HCT116 (cell line): ENCODE measurements at regions not wholly inside any gene's neighbourhood (a gene's known extent, or its start where the extent isn't known, plus 50 kb on each side); places are given as distances from the start of the nearest gene placed in this dataset.

ENCODE experiments used
- ATAC-seq: fragments of 200-7000 bp; cut with Tn5 transposase; 2 replicates; pipeline ENCODE4 v1.9.1; 2020; ENCODE audit warnings: mild to moderate bottlenecking, moderate library complexity
- BruUV-seq: library from RNA; stranded (reverse); fragments of 400-500 nt; replicated peaks from 2 replicates; lab custom pipeline; 2021; lab: Mats Ljungman, UMichigan
- CTCF ChIA-PET: fragments of 300-600 bp; sonication (Branson Sonifier 250); formaldehyde crosslinking; loops from one replicate; lab custom pipeline; 2021; ENCODE audit warnings: antibody characterized with exemption; lab: Charles Lee
- POLR2A ChIA-PET: fragments of 300-600, 350-600 bp; sonication (Branson Sonifier 250); formaldehyde crosslinking; loops from one replicate; lab custom pipeline; 2021; ENCODE audit warnings: antibody characterized with exemption; lab: Charles Lee
- RAD21 ChIA-PET, 2 experiments: fragments of 300-600 bp; sonication (Branson Sonifier 250); formaldehyde crosslinking; loops; one replicate each; lab custom pipeline; 2023; ENCODE audit warnings: low total read pairs in 2 of 2; ENCODE audit not compliant: uncharacterized antibody in 2 of 2, unreplicated experiment in 2 of 2, low non-redundant PET in 1 of 2; lab: Charles Lee
- DNase-seq: peaks from one replicate; pipeline ENCODE4 v3.0.0-alpha.2; 2010; ENCODE audit warnings: low read depth, low spot score
- H2AFZ ChIP-seq: fragments of 200-600 bp; shearing (Covaris generic), sonication (generic); 2 replicates; pipeline ENCODE4 v1.6.1; 2017; ENCODE audit warnings: low read depth, mixed run types, mixed read lengths, antibody characterized with exemption, low read length; ENCODE audit not compliant: poor library complexity, severe bottlenecking
- H3K27ac ChIP-seq: 2 replicates; pipeline ENCODE4 v1.5.1; 2012; ENCODE audit warnings: low read depth, low read length
- H3K27me3 ChIP-seq: fragments of 200-600 bp; sonication (generic); 2 replicates; pipeline ENCODE4 v1.6.1; 2016; ENCODE audit warnings: mixed run types, low read length, mixed read lengths; ENCODE audit not compliant: insufficient read depth
- H3K36me3 ChIP-seq, 2 experiments: fragments of 200-500 bp in 1 of 2; fragments of 200-600 bp in 1 of 2; sonication (Bioruptor generic) in 1 of 2; sonication (generic) in 1 of 2; 2 replicates each; pipeline versions ENCODE4 v1.5.1 to v1.6.1; 2014 to 2016; ENCODE audit warnings: low read length in 2 of 2, inconsistent platforms in 1 of 2, mixed read lengths in 1 of 2, mixed run types in 1 of 2; ENCODE audit not compliant: insufficient read depth in 2 of 2, control insufficient read depth in 1 of 2
- H3K4me1 ChIP-seq, 2 experiments: fragments of 200-600 bp in 1 of 2; sonication (generic) in 1 of 2; 2 replicates each; pipeline versions ENCODE4 v1.5.1 to v1.6.1; 2012 to 2017; ENCODE audit warnings: low read length in 2 of 2, inconsistent platforms in 1 of 2, mild to moderate bottlenecking in 1 of 2, mixed read lengths in 1 of 2, mixed run types in 1 of 2, moderate library complexity in 1 of 2; ENCODE audit not compliant: insufficient read depth in 2 of 2, control insufficient read depth in 1 of 2
- H3K4me2 ChIP-seq: fragments of 200-600 bp; sonication (generic); 2 replicates; pipeline ENCODE4 v1.6.1; 2017; ENCODE audit warnings: mixed run types, low read length, mixed read lengths
- H3K4me3 ChIP-seq, 2 experiments: fragments of 200-600 bp in 1 of 2; sonication (generic) in 1 of 2; replicated peaks in 1 of 2; 2 replicates each; pipeline ENCODE4 v1.5.1; 2011 to 2016; ENCODE audit warnings: low read length in 2 of 2, control low read depth in 1 of 2, low read depth in 1 of 2, mild to moderate bottlenecking in 1 of 2, mixed read lengths in 1 of 2, mixed run types in 1 of 2
- H3K79me2 ChIP-seq: fragments of 200-600 bp; sonication (generic); 2 replicates; pipeline ENCODE4 v1.6.1; 2017; ENCODE audit warnings: mild to moderate bottlenecking, mixed run types, low read length, moderate library complexity, mixed read lengths; ENCODE audit not compliant: insufficient read depth
- H3K9ac ChIP-seq: fragments of 200-600 bp; sonication (generic); 2 replicates; pipeline ENCODE4 v1.6.1; 2016; ENCODE audit warnings: low read length, mixed read lengths
- H3K9me2 ChIP-seq: fragments of 200-600 bp; sonication (generic), shearing (Covaris generic); 2 replicates; pipeline ENCODE4 v1.6.1; 2017; ENCODE audit warnings: mixed run types, mild to moderate bottlenecking, moderate library complexity; ENCODE audit not compliant: insufficient read depth
- H3K9me3 ChIP-seq, 2 experiments: fragments of 200-500 bp in 1 of 2; fragments of 200-600 bp in 1 of 2; sonication (Bioruptor generic) in 1 of 2; sonication (generic) in 1 of 2; 2 replicates each; pipeline ENCODE4 v1.6.1; 2014 to 2017; ENCODE audit warnings: low read length in 2 of 2, mixed read lengths in 2 of 2, inconsistent platforms in 1 of 2, low read depth in 1 of 2, mild to moderate bottlenecking in 1 of 2, mixed run types in 1 of 2, moderate library complexity in 1 of 2; ENCODE audit not compliant: control insufficient read depth in 1 of 2, insufficient read depth in 1 of 2
- H4K20me1 ChIP-seq: fragments of 200-600 bp; sonication (generic), shearing (Covaris generic); 2 replicates; pipeline ENCODE4 v1.6.1; 2017; ENCODE audit warnings: mixed run types, mild to moderate bottlenecking, moderate library complexity; ENCODE audit not compliant: insufficient read depth
- ELF1 ChIP-seq: IDR thresholded peaks from 2 replicates; pipeline ENCODE4 v1.6.1; 2012; ENCODE audit warnings: low read depth, borderline replicate concordance
- FOSL1 ChIP-seq: IDR thresholded peaks from 2 replicates; pipeline ENCODE4 v1.6.1; 2012; ENCODE audit warnings: low read depth
- JUND ChIP-seq: IDR thresholded peaks from 2 replicates; pipeline ENCODE4 v1.6.1; 2012
- MAX ChIP-seq: IDR thresholded peaks from 2 replicates; pipeline ENCODE4 v1.6.1; 2012
- POLR2A ChIP-seq: IDR thresholded peaks from 2 replicates; pipeline ENCODE4 v1.7.0; 2011; ENCODE audit warnings: borderline replicate concordance; ENCODE audit not compliant: insufficient read depth, insufficient read length; ENCODE audit errors: extremely low read depth
- POLR2AphosphoS5 ChIP-seq: IDR thresholded peaks from 2 replicates; pipeline ENCODE4 v1.6.1; 2011; ENCODE audit warnings: mild to moderate bottlenecking, low read depth, low read length, moderate library complexity
- TCF7L2 ChIP-seq: IDR thresholded peaks from 2 replicates; pipeline ENCODE4 v1.7.0; 2011; ENCODE audit warnings: borderline replicate concordance, inconsistent platforms; ENCODE audit not compliant: insufficient read depth, insufficient read length; ENCODE audit errors: extremely low read depth
- intact Hi-C: fragments of 100-400 bp; cut with micrococcal nuclease; formaldehyde crosslinking; loops from 2 replicates; pipeline ENCODE4 v1.10.0; 2022
- TF ChIP-seq, protein P1 (sequence below): IDR thresholded peaks from 2 replicates; pipeline ENCODE4 v1.6.1; 2012; ENCODE audit warnings: low read depth

GRCh38 chr14:84535484-84535883 lies 994.5 kb upstream of the FLRT2 start:
- DNase-seq (no peak), ATAC-seq (no peak)
- intact Hi-C loops: no loop called here
- Histone ChIP-seq H3K36me3 (no peaks in the 10 kb centered on the region), H3K9me2 (no peaks in the 10 kb centered on the region), H3K27ac (no peak overlapping the region), H3K27me3 (no peaks in the 10 kb centered on the region), H3K4me3 (no peak overlapping the region), H3K4me1 (no peaks in the 10 kb centered on the region; a peak in 1 of 4 replicates), H4K20me1 (no peaks in the 10 kb centered on the region), H3K4me2 (no peak overlapping the region), H2AFZ (no peak overlapping the region)
- ChIA-PET CTCF (no interaction called here), RAD21 (no interaction called here), POLR2A (no interaction called here)
- no TSS peak for BruUV-seq
- TF ChIP-seq ELF1 (no peak), POLR2A (no peak), FOSL1 (no peak), MAX (no peak), POLR2AphosphoS5 (no peak), TCF7L2 (no peak), JUND (no peak)
- TF ChIP-seq, protein P1, sequence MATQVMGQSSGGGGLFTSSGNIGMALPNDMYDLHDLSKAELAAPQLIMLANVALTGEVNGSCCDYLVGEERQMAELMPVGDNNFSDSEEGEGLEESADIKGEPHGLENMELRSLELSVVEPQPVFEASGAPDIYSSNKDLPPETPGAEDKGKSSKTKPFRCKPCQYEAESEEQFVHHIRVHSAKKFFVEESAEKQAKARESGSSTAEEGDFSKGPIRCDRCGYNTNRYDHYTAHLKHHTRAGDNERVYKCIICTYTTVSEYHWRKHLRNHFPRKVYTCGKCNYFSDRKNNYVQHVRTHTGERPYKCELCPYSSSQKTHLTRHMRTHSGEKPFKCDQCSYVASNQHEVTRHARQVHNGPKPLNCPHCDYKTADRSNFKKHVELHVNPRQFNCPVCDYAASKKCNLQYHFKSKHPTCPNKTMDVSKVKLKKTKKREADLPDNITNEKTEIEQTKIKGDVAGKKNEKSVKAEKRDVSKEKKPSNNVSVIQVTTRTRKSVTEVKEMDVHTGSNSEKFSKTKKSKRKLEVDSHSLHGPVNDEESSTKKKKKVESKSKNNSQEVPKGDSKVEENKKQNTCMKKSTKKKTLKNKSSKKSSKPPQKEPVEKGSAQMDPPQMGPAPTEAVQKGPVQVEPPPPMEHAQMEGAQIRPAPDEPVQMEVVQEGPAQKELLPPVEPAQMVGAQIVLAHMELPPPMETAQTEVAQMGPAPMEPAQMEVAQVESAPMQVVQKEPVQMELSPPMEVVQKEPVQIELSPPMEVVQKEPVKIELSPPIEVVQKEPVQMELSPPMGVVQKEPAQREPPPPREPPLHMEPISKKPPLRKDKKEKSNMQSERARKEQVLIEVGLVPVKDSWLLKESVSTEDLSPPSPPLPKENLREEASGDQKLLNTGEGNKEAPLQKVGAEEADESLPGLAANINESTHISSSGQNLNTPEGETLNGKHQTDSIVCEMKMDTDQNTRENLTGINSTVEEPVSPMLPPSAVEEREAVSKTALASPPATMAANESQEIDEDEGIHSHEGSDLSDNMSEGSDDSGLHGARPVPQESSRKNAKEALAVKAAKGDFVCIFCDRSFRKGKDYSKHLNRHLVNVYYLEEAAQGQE: no peak
- TF ChIP-seq, all 23 proteins: peak for 0
- H3K79me2 ChIP-seq: no peaks in the 10 kb centered on the region
- no peak overlapping the region for H3K9ac ChIP-seq
- peaks cover 5 to 10% of the 10 kb centered on the region in 2 experiments; a peak in 3 of 4 replicates for H3K9me3 ChIP-seq
